Activated CD8-positive, alpha-beta T cell treated with anti-CD3 and anti-CD28 coated beads, Interleukin-2, amount 10 ng/mL, durations not matched to agents 7 days and 5 days (primary cell): ENCODE measurements at regions not wholly inside any gene's neighbourhood (a gene's known extent, or its start where the extent isn't known, plus 50 kb on each side); places are given as distances from the start of the nearest gene placed in this dataset.

Source experiments
- ATAC-seq: fragments of 150-1000 bp; cut with Tn5 transposase; one replicate; pipeline ENCODE4 v1.10.0; 2021; ENCODE audit warnings: moderate library complexity
- CTCF ChIA-PET: fragments of 350-600 bp; sonication (Branson Sonifier 250); formaldehyde crosslinking; loops from one replicate; lab custom pipeline; 2021; ENCODE audit warnings: antibody characterized with exemption; lab: Charles Lee
- POLR2A ChIA-PET: fragments of 350-600 bp; sonication (Branson Sonifier 250); formaldehyde crosslinking; loops from one replicate; lab custom pipeline; 2021; ENCODE audit warnings: antibody characterized with exemption; lab: Charles Lee
- DNase-seq: peaks from one replicate; pipeline ENCODE4 v3.0.0-alpha.2; 2020
- H3K27ac Mint-ChIP-seq: one replicate; pipeline ENCODE4 v1.8.0; 2021; ENCODE audit warnings: mild to moderate bottlenecking, mixed read lengths
- H3K27me3 Mint-ChIP-seq: one replicate; pipeline ENCODE4 v1.8.0; 2021; ENCODE audit warnings: low read depth, mixed read lengths
- H3K36me3 Mint-ChIP-seq: one replicate; pipeline ENCODE4 v1.8.0; 2021; ENCODE audit warnings: low read depth, mixed read lengths
- H3K4me1 Mint-ChIP-seq: one replicate; pipeline ENCODE4 v1.8.0; 2021; ENCODE audit warnings: low read depth, mixed read lengths
- H3K4me3 Mint-ChIP-seq: one replicate; pipeline ENCODE4 v1.8.0; 2021; ENCODE audit warnings: mild to moderate bottlenecking, mixed read lengths
- H3K9me3 Mint-ChIP-seq: one replicate; pipeline ENCODE4 v1.8.0; 2022; ENCODE audit warnings: mixed read lengths; ENCODE audit not compliant: insufficient read depth

DNA sequence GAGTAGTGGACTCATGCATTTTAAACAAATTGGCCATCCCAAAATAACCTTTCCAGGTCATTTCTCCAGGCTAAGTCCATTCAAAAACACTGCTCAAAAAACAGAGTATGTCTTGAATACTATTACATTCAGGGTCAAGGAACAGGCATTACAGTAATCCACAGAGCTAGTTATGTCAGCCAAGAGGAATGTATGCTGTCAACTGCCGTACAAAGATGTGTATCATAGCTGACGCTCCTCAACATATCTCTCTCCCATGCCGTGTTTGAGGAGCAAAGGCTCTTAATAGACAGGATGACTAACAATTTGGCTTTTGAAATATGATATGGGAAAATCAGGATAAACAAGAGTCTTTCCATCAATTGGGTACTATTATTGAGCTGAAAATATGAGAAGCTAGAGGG is 68.8 kb upstream of the KCTD1 start:
- no peak overlapping the region for H3K27ac Mint-ChIP-seq
- H3K9me3 Mint-ChIP-seq: no peaks in the 10 kb centered on the region
- peaks cover 3% of the 10 kb centered on the region for H3K27me3 Mint-ChIP-seq
- CTCF ChIA-PET: no interaction called here
- POLR2A ChIA-PET: no interaction called here
- no peaks in the 10 kb centered on the region for H3K36me3 Mint-ChIP-seq
- H3K4me1 Mint-ChIP-seq: peaks cover 1% of the 10 kb centered on the region
- DNase-seq: no peak
- H3K4me3 Mint-ChIP-seq: no peak overlapping the region
- ATAC-seq: no peak

- Mint-ChIP-seq H3K27me3 (peaks cover 8% of the 10 kb centered on the region), H3K4me3 (no peak overlapping the region), H3K9me3 (no peaks in the 10 kb centered on the region), H3K4me1 (no peaks in the 10 kb centered on the region), H3K27ac (no peak overlapping the region), H3K36me3 (no peaks in the 10 kb centered on the region)
- ATAC-seq (no peak), DNase-seq (no peak)
- CTCF ChIA-PET: no interaction called here
- POLR2A ChIA-PET: no interaction called here
Measured at GRCh38 chr18:26614374-26614773, 66.0 kb upstream of the KCTD1 start.
